Neutrophil (primary cell): ENCODE measurements at regions not wholly inside any gene's neighbourhood (a gene's known extent, or its start where the extent isn't known, plus 50 kb on each side); places are given as distances from the start of the nearest gene placed in this dataset.
"Not testable (repeated sequence)": the region's sequence is repeated elsewhere in the genome, so short reads cannot be mapped to it uniquely, and the experiment has no call there.

Source experiments
- H3K27ac ChIP-seq: fragments of 200-600 bp; sonication (generic); 2 replicates; pipeline ENCODE4 v1.5.1; 2016; ENCODE audit warnings: mild to moderate bottlenecking, moderate library complexity
- H3K27me3 ChIP-seq: fragments of 200-600 bp; sonication (generic); 2 replicates; pipeline ENCODE4 v1.6.0; 2016; ENCODE audit warnings: mild to moderate bottlenecking
- H3K36me3 ChIP-seq: fragments of 200-600 bp; sonication (generic); 2 replicates; pipeline ENCODE4 v1.5.1; 2017
- H3K4me1 ChIP-seq, 2 experiments: fragments of 200-600 bp in 1 of 2; sonication (generic) in 1 of 2; 1 replicate in 1 of 2; 2 replicates in 1 of 2; pipeline versions ENCODE4 v1.5.1 to v1.6.1; 2013 to 2016; ENCODE audit warnings: low read depth in 1 of 2, low read length in 1 of 2, mild to moderate bottlenecking in 1 of 2, moderate library complexity in 1 of 2; ENCODE audit not compliant: control insufficient read depth in 1 of 2, insufficient read depth in 1 of 2
- H3K4me3 ChIP-seq, 2 experiments: fragments of 200-600 bp in 1 of 2; sonication (generic) in 1 of 2; 1 replicate in 1 of 2; 2 replicates in 1 of 2; pipeline ENCODE4 v1.5.1; 2013 to 2016; ENCODE audit warnings: low read depth in 1 of 2, low read length in 1 of 2, mild to moderate bottlenecking in 1 of 2, moderate library complexity in 1 of 2
- H3K9me3 ChIP-seq: fragments of 200-600 bp; sonication (generic); 2 replicates; pipeline ENCODE4 v1.5.1; 2016
- TF ChIP-seq, protein P1 (sequence below): fragments of 200-600 bp; sonication (generic); IDR thresholded peaks from 2 replicates; pipeline ENCODE4 v1.5.1; 2016; ENCODE audit warnings: antibody characterized with exemption

DNA sequence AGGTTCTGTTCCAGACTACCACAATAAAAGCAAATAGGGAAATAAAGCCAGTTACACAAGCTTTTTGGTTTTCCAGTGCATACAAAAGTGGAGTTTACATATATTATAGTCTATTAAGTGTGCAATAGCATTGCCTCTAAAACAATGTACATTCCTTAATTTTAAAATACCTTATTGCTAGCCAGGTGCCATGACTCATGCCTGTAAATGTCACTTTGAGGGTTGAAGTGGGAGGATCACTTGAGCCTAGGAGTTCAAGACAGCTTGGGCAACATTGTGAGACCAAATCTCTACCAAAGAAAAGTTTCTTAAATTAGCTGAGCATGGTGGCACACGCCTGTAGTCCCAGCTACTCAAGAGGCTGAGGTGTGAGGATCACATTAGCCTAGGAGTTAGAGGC lies 52.9 kb upstream of the IMP4 start:
- no peaks in the 10 kb centered on the region for H3K4me1 ChIP-seq
- TF ChIP-seq, protein P1, sequence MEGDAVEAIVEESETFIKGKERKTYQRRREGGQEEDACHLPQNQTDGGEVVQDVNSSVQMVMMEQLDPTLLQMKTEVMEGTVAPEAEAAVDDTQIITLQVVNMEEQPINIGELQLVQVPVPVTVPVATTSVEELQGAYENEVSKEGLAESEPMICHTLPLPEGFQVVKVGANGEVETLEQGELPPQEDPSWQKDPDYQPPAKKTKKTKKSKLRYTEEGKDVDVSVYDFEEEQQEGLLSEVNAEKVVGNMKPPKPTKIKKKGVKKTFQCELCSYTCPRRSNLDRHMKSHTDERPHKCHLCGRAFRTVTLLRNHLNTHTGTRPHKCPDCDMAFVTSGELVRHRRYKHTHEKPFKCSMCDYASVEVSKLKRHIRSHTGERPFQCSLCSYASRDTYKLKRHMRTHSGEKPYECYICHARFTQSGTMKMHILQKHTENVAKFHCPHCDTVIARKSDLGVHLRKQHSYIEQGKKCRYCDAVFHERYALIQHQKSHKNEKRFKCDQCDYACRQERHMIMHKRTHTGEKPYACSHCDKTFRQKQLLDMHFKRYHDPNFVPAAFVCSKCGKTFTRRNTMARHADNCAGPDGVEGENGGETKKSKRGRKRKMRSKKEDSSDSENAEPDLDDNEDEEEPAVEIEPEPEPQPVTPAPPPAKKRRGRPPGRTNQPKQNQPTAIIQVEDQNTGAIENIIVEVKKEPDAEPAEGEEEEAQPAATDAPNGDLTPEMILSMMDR: no peak
- no peak overlapping the region for H3K4me3 ChIP-seq
- H3K9me3 ChIP-seq: no peaks in the 10 kb centered on the region
- H3K27ac ChIP-seq: no peak overlapping the region
- H3K36me3 ChIP-seq: no peaks in the 10 kb centered on the region
- H3K27me3 ChIP-seq: peaks cover 18% of the 10 kb centered on the region

DNA sequence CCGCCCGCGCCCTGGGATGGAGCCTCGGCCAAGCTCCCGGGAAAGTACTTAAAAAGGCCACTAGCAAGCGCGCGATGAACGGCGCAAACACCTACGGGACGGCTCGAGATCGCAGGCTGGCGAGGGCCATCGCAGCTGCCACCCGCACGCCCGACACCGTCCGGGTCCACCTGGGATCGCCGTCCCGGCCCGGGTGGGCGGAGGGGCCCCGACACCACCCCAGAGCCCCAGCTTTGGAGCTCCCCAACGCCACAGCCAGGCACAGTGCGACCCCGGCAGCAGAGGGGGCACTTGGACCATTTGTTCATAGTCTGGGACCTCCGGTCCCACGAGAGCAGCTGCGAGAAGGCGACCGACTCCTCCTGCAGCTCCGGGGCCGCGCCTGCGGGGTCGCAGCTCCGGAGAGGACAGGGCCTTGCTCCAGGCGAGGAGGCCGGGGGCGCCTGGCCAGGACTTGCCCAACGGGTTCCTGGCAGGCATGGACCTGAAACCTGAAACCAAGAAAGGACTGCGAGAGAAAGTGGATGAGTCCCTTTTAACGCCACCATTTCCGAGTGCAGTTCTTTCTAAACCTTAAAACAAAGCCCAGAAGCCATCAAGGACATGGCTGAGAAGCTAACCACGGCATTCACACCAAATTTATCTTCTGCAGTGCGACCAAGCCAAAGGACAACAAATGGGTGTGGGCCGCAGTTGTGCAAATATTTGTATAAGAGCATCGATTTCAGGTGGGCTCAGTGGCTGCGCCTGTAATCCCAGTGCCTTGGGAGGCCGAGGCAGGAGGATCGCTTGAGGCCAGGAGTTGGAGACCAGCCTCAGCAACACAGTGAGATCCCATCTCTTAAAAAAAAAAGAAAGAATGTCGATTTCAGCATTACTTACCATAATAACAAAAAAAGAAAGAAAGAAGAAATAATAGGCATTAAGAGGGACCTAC lies 54.0 kb upstream of the IMP4 start:
- no peaks in the 10 kb centered on the region for H3K4me1 ChIP-seq
- no peaks in the 10 kb centered on the region for H3K9me3 ChIP-seq
- no peak overlapping the region for H3K4me3 ChIP-seq
- H3K27me3 ChIP-seq: peaks cover 11% of the 10 kb centered on the region
- no peaks in the 10 kb centered on the region for H3K36me3 ChIP-seq
- H3K27ac ChIP-seq: no peak overlapping the region
- TF ChIP-seq, protein P1: no peak

DNA sequence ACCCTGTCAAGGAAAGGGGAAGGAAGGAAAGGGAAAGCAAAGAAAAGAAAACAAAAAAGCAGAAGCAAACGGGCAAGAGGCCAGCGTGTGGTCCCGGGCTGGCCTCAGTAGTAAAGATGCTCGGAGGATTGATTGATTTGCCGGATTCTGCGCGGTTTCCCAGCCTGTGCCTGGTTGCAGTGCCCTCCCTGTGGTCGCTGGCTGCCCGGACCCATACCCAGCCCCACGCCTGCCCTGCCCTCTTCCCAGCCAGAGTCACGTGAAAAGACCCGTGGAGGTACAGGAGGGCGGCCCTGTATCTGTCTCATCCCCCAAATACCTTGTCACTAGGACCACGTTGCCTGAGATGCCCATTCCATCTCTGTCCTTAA lies 55.1 kb upstream of the IMP4 start:
- Histone ChIP-seq H3K4me1 (no peaks in the 10 kb centered on the region), H3K27ac (no peak overlapping the region), H3K27me3 (peaks cover 9% of the 10 kb centered on the region), H3K36me3 (no peaks in the 10 kb centered on the region), H3K4me3 (no peak overlapping the region), H3K9me3 (no peaks in the 10 kb centered on the region)
- TF ChIP-seq, protein P1: no peak

DNA sequence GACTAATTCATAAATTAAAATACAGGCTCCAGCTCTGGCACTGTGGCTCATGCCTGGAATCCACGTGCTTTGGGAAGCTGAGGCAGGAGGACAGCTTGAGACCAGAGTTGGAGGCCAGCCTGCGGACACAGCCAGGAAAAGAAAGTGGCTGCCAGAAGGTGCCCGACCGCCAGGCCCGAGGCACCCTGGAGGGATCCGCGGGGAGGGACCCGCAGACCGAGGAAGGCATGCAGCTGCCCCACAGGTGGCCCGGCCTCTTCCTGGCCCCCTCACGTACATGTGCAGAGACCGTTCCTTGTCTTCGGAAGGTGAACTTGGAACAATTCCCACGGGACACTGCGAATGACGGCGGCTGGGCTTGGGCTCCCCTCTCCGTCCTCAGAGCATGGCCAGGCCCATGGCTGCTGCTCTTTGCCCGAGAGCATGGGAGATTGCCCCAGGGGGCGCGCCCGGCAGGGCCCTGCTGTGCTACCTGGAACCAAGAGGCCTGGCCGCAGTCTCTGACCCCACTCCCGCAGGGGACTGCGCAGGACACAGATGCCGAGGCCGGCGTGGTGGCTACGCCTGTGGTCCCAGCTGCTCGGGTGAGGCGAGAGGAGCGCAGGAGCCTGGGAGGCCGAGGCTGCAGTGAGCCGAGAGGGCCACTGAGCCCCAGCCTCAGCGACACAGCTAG lies 55.6 kb upstream of the IMP4 start:
- H3K4me3 ChIP-seq: no peak overlapping the region
- H3K36me3 ChIP-seq: no peaks in the 10 kb centered on the region
- TF ChIP-seq, protein P1: no peak
- no peaks in the 10 kb centered on the region for H3K4me1 ChIP-seq
- no peak overlapping the region for H3K27ac ChIP-seq
- peaks cover 9% of the 10 kb centered on the region for H3K27me3 ChIP-seq
- no peaks in the 10 kb centered on the region for H3K9me3 ChIP-seq

DNA sequence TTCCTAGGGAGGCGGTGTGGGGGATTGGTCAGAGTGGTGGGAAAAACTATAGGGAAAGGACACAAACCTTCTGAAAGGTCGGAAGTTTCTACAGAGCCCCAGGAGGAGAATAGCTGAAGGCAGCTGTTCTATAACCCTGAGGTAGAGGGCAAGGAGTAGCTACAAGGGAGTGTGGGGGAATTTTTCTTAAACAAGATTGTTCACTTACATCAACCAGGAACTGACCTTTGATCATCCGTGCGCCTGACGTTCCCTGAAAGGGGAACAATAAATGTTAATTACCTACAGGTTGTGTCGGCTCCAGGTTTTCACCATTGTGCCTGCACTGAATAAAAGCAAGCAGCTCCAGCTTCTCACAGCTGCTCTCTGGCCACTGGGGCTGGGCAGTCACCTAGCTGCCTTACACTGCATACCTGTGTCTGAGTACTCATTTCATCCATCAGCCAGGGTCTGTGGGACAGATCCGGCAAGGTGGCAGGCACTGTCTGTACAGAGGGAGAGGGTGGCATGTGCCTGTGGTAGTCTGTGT lies 59.3 kb upstream of the IMP4 start:
- not testable (repeated sequence) for H3K36me3 ChIP-seq, H3K9me3 ChIP-seq

DNA sequence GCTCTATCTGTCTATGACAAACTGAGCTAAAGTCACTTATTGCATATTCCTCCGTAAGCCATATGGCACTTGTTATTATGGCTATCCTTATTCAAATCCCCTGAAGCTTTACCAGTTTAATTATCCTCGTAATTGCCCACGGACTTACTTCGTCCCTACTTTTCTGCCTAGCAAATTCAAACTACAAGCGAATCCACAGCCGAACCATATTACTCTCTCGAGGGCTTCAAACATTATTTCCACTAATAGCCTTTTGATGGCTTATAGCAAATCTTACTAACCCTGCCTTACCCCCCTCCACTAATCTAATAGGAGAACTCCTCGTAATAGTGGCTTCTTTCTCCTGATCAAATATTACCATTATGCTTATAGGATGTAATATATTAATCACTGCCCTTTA lies 63.1 kb upstream of the IMP4 start:
- not testable (repeated sequence) for H3K27me3 ChIP-seq, H3K27ac ChIP-seq, H3K36me3 ChIP-seq, H3K4me3 ChIP-seq, H3K9me3 ChIP-seq, H3K4me1 ChIP-seq

More for the DNA sequence above, 59.3 kb upstream of the IMP4 start:
- H3K27me3 ChIP-seq, H3K4me1 ChIP-seq, H3K27ac ChIP-seq, H3K4me3 ChIP-seq: not testable (repeated sequence)

DNA sequence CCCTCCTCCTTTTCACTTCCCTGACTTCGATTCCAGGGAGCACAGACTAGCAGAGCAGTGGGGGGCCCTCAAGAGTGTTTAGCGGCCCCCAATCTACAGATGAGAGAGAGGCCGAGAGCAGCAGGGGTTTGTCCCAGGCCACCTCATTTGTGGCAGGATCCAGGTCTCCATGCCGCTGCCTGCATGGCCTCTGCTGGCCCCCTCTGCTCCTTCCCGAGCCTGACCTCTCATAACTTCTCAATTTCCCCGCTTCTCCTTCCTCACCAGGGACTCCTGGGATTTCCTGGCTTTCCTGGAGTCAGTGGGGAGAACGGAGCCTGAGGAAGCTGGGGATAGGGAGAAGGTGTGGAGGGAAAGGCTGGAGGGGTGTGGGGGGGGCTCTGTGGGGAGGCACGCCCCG lies 70.1 kb upstream of the TUBA3E start:
- not testable (repeated sequence) for H3K27ac ChIP-seq, H3K9me3 ChIP-seq, H3K4me1 ChIP-seq, H3K36me3 ChIP-seq, H3K4me3 ChIP-seq, H3K27me3 ChIP-seq

DNA sequence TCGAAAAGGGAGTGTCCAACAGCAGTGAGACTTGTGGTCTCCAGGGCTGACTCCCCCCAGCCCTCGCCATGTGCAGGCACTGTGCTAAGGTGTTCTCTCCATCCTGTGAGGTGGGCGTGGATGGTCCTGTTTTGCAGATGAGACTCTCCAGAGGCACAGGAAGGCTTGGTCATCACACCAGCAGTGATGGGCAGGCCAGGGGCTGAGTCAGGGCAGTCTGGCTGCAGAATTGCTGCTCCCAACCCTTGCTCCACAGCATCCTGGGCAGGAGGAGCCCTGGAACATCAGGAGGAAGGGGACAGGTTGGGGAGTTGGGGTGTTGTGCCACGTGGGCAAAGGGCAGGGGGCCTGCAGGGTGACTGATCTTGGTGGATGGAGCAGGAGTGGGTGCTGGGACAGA lies 69.3 kb upstream of the TUBA3E start:
- H3K36me3 ChIP-seq, H3K4me3 ChIP-seq, H3K9me3 ChIP-seq, H3K27me3 ChIP-seq, H3K4me1 ChIP-seq, H3K27ac ChIP-seq: not testable (repeated sequence)

DNA sequence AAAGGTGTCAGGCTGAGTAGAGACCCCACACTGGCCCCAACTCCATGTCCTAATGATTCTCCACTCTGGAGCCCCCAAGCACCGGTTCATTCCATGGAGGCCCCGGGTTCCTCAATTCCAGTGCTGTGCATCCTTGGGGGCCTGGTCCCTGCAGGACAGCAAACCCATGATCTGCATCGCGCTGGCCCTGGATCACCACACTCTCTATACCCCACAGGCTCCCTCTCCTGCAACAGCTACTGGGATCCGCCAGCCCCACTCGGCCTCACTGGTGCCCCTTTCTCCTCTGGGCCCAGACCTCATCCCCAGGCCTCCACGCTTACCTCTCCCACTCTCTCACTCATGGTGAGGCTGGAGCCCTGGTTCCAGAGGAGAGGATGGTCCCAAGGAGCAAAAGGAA lies 68.6 kb upstream of the TUBA3E start:
- H3K4me3 ChIP-seq, H3K4me1 ChIP-seq, H3K27me3 ChIP-seq: not testable (repeated sequence)

More for the DNA sequence above, 68.6 kb upstream of the TUBA3E start:
- not testable (repeated sequence) for H3K27ac ChIP-seq, H3K36me3 ChIP-seq, H3K9me3 ChIP-seq
